ENCODE measurements at regions not wholly inside any gene's neighbourhood (a gene's known extent, or its start where the extent isn't known, plus 50 kb on each side); places are given as distances from the start of the nearest gene placed in this dataset.
"Not testable (repeated sequence)": the region's sequence is repeated elsewhere in the genome, so short reads cannot be mapped to it uniquely, and the experiment has no call there.

DNA sequence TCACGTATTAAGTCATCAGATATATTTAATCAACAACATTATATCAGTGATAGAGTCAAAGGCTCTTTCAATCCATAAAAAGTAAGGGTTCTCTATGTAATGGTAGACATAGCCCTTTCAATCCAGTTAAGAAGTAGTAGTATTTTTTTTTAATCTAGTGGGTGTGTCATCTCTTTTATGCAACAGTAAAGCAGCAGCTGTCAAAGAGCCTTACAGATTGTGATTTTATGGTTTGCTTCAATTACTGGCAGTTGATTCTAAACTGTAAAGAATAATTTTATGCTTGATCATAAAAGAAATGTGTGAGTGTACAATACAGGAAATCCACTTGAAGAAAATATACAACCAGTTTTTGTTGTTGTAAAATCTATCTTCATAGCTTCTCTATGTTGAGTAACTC is 902.6 kb upstream of the MBL2 start:
- no peak overlapping the region for H3K4me3 ChIP-seq (ENCODE audit: low read depth, low read length)
- TF ChIP-seq, protein P1, sequence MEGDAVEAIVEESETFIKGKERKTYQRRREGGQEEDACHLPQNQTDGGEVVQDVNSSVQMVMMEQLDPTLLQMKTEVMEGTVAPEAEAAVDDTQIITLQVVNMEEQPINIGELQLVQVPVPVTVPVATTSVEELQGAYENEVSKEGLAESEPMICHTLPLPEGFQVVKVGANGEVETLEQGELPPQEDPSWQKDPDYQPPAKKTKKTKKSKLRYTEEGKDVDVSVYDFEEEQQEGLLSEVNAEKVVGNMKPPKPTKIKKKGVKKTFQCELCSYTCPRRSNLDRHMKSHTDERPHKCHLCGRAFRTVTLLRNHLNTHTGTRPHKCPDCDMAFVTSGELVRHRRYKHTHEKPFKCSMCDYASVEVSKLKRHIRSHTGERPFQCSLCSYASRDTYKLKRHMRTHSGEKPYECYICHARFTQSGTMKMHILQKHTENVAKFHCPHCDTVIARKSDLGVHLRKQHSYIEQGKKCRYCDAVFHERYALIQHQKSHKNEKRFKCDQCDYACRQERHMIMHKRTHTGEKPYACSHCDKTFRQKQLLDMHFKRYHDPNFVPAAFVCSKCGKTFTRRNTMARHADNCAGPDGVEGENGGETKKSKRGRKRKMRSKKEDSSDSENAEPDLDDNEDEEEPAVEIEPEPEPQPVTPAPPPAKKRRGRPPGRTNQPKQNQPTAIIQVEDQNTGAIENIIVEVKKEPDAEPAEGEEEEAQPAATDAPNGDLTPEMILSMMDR (IDR thresholded peaks at IDR 0.05; ENCODE audit: low read depth, low read length) = no peak

DNA sequence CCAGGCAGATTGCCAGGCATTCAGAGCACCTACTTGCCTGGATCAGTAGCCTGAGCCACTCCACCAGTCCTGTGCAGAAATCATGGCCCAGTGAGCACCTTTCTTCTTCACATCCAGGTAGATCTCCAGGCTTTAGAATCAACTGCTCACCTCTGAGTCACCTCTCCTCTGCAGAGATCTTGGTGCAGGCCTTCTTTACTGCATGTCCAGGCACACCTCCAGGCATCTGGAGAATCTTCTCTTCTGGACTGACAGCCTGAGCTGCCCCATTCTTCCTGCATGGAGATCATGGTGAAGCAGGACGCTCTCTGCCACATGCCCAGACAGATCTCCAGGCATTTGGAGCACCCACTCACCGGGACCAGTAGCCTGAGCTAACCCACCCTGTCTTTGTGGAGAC is 894.5 kb upstream of the MBL2 start:
- TF ChIP-seq, protein P1 (IDR thresholded peaks at IDR 0.05; ENCODE audit: low read depth, low read length) = no peak
- no peak overlapping the region for H3K4me3 ChIP-seq (ENCODE audit: low read depth, low read length)

DNA sequence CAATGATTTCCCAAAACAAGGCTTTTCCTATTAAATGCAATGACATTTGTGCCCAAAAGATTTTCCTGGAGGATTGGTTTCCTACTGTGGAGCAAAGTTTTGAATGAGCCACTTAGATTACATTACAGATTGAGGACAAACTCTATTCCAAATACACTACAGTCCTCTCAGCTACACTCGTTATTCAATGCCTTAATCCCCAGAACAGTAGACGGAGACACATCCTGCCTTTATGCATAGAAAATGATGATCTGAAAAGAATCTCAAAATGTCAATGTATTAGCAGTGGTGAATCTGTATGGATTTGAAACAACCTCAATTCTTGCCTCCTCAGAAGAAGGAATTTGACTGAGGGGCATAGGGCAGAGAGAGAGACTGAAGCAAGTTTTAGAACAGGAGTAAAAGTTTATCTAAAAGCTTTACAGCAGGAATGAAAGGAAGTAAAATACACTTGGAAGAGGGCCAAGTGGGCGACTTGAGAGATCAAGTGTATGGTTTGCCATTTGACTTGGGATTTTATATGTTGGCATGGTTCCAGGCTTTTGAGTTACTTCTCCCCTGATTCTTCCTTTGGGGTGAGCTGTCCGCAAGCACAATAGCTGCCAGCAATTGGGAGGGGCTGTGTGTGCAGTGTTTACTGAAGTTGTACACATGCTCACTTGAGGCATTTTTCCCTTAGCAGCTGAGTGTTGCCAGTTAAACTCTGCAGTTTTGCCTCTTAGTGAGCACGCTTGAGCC is 891.9 kb upstream of the MBL2 start:
- no peak overlapping the region for H3K4me3 ChIP-seq (ENCODE audit: low read depth, low read length)
- TF ChIP-seq, protein P1 (IDR thresholded peaks at IDR 0.05; ENCODE audit: low read depth, low read length) = no peak

DNA sequence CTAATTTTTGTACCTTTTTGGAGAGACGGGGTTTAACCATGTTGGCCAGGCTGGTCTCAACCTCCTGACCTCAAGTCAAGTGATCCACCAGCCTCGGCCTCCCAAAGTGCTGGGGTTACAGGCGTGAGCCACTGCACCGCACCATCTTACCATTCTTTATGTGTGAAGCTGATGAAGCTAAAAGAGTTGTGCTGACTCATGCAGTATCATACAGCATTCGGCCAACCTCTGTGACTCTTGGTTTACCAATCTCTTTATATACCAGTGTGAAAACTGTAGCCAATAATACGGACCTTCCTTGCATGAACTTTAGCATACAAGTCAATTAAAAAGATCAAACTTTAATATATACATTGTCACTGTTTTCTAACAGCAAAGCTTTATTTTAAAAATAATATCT is 878.2 kb upstream of the MBL2 start:
- TF ChIP-seq, protein P1 (IDR thresholded peaks at IDR 0.05; ENCODE audit: low read depth, low read length) = no peak
- H3K4me3 ChIP-seq (ENCODE audit: low read depth, low read length) = no peak overlapping the region

DNA sequence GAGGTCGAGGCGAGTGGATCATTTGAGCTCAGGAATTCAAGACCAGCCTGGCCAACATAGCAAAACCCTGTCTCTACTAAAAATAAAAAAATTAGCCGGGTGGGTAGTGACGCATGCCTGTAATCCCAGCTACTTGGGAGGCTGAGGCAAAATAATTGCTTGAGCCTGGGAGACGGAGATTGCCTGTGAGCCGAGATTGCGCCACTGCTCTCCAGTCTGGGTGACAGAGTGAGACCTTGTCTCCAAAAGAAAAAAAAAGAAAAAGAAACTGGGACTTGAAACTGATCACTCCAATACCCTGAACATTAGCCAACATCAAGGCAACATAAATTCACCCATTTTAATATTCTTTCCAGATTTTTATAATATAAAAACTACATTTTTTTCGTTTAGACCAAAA is 874.6 kb upstream of the MBL2 start:
- H3K4me3 ChIP-seq (ENCODE audit: low read depth, low read length) = not testable (repeated sequence)

DNA sequence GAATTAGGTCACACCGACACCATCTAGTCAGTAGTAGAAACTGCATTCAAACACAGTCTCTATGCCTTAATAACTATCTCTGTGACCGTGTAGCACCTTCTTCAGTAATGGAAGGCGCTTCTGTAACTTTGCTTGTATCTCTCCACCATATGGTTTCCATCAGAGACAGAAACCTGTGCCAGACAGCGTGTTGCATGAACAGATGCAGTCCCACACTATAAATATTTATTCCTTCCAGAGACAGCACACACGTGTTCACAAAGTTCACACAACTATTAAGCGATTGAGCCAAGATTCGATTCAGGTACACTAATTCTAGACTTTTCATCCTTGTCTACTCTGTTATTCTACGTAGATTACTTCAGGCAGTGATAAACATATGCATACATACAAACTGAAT is 873.9 kb upstream of the MBL2 start:
- TF ChIP-seq, protein P1 (IDR thresholded peaks at IDR 0.05; ENCODE audit: low read depth, low read length) = no peak
- no peak overlapping the region for H3K4me3 ChIP-seq (ENCODE audit: low read depth, low read length)

DNA sequence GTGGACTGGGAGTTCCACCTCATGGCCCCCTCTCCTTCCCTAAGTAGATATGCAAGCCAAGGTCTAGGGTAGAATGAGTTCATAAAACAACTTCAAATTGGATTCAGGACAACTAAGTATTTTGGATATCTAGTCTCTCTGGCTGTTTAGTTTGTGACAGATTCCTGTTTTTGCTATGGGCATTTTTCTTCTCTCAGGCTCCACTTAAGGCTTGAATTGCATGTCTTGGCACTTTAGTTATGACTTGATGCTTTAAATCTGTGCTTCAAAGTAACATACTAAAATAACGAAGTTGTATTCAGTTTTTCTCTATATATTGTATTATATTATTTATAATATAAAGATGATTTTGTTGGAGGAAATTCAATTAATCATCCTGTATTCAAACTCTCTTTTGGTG is 873.4 kb upstream of the MBL2 start:
- no peak overlapping the region for H3K4me3 ChIP-seq (ENCODE audit: low read depth, low read length)
- TF ChIP-seq, protein P1 (IDR thresholded peaks at IDR 0.05; ENCODE audit: low read depth, low read length) = no peak

DNA sequence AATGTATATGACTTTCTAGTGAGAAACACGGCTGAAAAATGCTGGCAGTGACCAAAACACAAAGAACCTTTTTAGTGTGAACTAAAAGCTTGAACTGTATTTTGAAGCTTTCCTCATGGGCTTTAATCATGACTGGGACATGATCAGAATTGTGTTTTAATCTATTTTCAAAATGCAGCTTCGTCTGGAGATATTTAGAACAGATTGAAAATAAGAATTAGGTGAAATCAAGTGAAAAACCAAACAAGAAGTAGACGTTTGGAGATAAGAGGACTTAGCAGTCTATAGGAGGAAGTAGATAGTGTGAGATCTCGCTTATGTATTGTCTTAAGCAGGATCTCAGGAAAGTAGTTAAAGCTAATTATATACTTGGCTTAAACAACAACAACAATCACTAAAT is 865.4 kb upstream of the MBL2 start:
- TF ChIP-seq, protein P1 (IDR thresholded peaks at IDR 0.05; ENCODE audit: low read depth, low read length) = no peak
- H3K4me3 ChIP-seq (ENCODE audit: low read depth, low read length) = no peak overlapping the region
